DOHH2 (cell line): ENCODE measurements at regions not wholly inside any gene's neighbourhood (a gene's known extent, or its start where the extent isn't known, plus 50 kb on each side); places are given as distances from the start of the nearest gene placed in this dataset.

Experiments
- EZH2phosphoT487 ChIP-seq: fragments of 200-600 bp; sonication (generic); IDR thresholded peaks from 2 replicates; pipeline ENCODE4 v1.6.1; 2017; ENCODE audit warnings: borderline replicate concordance, mild to moderate bottlenecking, antibody characterized with exemption, low read length, moderate library complexity, mixed read lengths
- TF ChIP-seq, protein P1 (sequence below): fragments of 200-600 bp; sonication (generic); IDR thresholded peaks from one replicate; pipeline ENCODE4 v1.5.1; 2014; ENCODE audit warnings: antibody characterized with exemption, mild to moderate bottlenecking, low read depth, low read length; ENCODE audit not compliant: poor library complexity, severe bottlenecking

DNA sequence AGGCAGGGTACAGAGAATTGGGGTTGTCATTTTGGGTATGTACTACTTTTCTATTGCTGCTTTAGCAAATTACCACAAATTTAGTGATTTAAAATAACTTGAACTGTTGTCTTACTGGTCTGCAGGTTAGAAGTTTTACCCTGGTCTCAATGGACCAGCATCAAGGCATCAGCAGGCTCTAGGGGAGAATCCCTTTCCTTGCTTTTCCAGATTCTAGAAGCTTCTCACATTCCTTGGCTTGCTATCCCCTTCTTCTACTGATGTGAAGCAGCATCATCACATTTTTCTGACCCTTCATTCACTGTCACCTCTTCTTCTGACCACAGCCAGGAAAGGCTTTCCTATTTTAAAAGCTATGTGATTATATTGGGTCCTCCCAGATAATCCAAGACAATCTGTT lies 237.8 kb upstream of the RBMS1 start:
- TF ChIP-seq, protein P1, sequence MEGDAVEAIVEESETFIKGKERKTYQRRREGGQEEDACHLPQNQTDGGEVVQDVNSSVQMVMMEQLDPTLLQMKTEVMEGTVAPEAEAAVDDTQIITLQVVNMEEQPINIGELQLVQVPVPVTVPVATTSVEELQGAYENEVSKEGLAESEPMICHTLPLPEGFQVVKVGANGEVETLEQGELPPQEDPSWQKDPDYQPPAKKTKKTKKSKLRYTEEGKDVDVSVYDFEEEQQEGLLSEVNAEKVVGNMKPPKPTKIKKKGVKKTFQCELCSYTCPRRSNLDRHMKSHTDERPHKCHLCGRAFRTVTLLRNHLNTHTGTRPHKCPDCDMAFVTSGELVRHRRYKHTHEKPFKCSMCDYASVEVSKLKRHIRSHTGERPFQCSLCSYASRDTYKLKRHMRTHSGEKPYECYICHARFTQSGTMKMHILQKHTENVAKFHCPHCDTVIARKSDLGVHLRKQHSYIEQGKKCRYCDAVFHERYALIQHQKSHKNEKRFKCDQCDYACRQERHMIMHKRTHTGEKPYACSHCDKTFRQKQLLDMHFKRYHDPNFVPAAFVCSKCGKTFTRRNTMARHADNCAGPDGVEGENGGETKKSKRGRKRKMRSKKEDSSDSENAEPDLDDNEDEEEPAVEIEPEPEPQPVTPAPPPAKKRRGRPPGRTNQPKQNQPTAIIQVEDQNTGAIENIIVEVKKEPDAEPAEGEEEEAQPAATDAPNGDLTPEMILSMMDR, result no peak
- TF ChIP-seq EZH2phosphoT487, result no peak
